Gastrocnemius medialis (tissue), 4 donors: ENCODE measurements at regions not wholly inside any gene's neighbourhood (a gene's known extent, or its start where the extent isn't known, plus 50 kb on each side); places are given as distances from the start of the nearest gene placed in this dataset.

Source experiments
- POLR2A ChIP-seq, 2 donors: fragments of 450-650 bp; IDR thresholded peaks; one replicate each; pipeline ENCODE4 v1.6.1; 2017; ENCODE audit warnings: antibody characterized with exemption in 2 of 2, mild to moderate bottlenecking in 2 of 2, moderate library complexity in 2 of 2
- TF ChIP-seq, protein P1 (sequence below), 5 experiments: fragments of 450-650 bp in 3 of 5; fragments of 200-600 bp in 2 of 5; sonication (generic) in 2 of 5; IDR thresholded peaks in 4 of 5; conservative IDR thresholded peaks in 1 of 5; 1 replicate in 4 of 5; 2 replicates in 1 of 5; pipeline ENCODE4 v1.5.1; 2016 to 2019; ENCODE audit warnings: antibody characterized with exemption in 5 of 5, mild to moderate bottlenecking in 3 of 5, moderate library complexity in 3 of 5

DNA sequence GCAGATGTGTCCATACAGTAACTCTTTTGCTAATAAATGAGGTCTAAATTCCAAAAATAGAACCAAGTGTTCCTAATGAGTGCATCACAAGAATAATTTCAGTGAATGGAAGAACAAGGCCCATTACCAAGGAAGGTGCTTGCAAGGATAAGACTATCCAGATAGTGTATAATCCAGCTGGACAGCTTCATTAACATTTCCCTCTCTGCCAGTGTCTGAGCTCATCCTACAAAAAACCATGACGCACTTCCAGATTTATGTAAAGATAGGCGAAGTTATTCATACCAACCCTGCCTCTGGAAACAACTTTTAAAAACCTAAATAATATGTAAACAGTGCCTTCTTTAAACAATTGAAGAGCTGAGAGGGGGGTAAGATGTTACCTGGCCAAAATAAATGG lies 177.9 kb upstream of the STK26 start:
- no peak for TF ChIP-seq POLR2A (IDR thresholded peaks at IDR 0.05)
- TF ChIP-seq, protein P1, sequence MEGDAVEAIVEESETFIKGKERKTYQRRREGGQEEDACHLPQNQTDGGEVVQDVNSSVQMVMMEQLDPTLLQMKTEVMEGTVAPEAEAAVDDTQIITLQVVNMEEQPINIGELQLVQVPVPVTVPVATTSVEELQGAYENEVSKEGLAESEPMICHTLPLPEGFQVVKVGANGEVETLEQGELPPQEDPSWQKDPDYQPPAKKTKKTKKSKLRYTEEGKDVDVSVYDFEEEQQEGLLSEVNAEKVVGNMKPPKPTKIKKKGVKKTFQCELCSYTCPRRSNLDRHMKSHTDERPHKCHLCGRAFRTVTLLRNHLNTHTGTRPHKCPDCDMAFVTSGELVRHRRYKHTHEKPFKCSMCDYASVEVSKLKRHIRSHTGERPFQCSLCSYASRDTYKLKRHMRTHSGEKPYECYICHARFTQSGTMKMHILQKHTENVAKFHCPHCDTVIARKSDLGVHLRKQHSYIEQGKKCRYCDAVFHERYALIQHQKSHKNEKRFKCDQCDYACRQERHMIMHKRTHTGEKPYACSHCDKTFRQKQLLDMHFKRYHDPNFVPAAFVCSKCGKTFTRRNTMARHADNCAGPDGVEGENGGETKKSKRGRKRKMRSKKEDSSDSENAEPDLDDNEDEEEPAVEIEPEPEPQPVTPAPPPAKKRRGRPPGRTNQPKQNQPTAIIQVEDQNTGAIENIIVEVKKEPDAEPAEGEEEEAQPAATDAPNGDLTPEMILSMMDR (IDR thresholded peaks at IDR 0.05 in 4 of 5, conservative IDR thresholded peaks at IDR 0.05 in 1 of 5), result no peak
